ENCODE measurements at regions not wholly inside any gene's neighbourhood (a gene's known extent, or its start where the extent isn't known, plus 50 kb on each side); places are given as distances from the start of the nearest gene placed in this dataset.
"Not testable (repeated sequence)": the region's sequence is repeated elsewhere in the genome, so short reads cannot be mapped to it uniquely, and the experiment has no call there.

DNA sequence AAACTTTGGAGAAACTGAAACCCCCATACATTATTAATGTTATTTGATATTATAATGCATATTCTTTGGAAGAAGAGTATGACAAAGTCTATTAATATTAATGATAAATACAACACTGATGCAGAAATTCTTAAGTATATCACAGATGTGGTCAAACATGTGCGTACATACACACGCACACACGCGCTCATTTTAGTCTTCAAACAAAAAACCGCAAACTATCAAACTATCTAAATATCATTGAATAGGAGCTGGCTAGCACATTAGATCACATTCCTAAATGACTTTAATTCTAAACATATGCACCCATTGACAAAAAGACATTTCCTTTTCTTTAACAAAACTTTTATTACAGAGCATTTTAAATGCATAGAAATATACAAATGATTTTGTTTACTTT lies 872.7 kb downstream of the SLC16A7 start:
- no peak for DNase-seq (ENCODE audit: low read depth in 1 of 2, low spot score in 1 of 2)

DNA sequence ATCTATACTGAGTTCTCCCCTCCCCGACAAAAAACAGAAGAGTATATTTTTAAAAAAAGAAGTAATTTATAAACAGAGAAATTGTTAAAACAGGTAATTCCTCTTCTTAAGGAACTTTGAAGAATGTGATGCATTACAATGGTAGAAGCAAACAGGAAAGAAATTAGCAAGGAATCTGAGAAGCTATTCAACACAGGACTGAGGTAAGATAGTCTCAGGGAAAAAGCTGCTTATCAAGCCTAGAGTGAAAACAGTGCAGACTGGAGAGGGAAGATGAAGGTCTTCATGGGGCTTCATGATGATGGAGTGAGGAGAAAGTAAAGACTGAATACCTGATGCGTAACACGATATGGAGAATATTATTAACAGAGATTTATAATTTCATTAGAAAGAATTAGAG lies 880.0 kb downstream of the SLC16A7 start:
- DNase-seq (ENCODE audit: low read depth in 1 of 2, low spot score in 1 of 2): no peak

GRCh38 chr12:60487284-60487683 lies 891.5 kb downstream of the SLC16A7 start:
- no peak for DNase-seq (ENCODE audit: low read depth in 1 of 2, low spot score in 1 of 2)

DNA sequence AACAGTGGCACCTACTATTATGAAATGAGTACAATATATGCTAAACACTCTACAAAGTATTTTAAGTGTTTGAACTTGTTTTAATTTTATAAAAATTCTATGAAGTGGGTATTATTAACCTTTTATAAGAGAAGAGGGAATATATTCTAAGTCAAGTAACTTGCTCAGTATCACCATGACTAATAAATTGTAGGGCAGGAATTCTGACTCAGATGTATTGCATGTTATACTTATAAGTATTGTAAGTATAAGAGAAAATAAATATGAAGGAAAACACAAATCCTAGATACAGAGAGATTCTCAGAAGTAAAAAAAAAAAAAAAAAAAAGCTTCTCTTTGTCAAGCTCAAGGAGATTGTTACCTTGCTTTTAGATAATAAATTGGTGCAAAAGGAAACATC lies 893.2 kb downstream of the SLC16A7 start:
- no peak for DNase-seq (ENCODE audit: low read depth in 1 of 2, low spot score in 1 of 2)

- DNase-seq (ENCODE audit: low read depth in 1 of 2, low spot score in 1 of 2): no peak
Measured at GRCh38 chr12:60494244-60494643, 898.4 kb downstream of the SLC16A7 start.

DNA sequence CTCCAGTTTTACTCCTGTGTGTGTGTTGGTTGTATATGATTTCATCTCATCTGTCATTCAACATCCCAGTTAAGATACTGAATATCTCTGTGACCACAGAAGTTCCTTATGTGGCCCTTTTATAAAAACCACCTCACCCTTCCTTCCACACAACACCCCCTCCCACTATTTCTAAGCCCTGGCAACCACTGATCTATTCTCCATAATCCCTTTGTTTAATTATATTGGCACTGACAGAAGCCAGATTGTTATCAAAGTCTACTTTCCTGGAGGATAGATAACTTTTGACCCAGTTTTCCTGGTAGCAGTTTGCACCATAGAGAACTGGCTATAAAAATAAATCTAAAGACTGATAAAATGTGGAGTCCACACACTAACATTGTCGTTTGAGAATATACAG lies 902.8 kb downstream of the SLC16A7 start:
- no peak for DNase-seq (ENCODE audit: low read depth in 1 of 2, low spot score in 1 of 2)

DNA sequence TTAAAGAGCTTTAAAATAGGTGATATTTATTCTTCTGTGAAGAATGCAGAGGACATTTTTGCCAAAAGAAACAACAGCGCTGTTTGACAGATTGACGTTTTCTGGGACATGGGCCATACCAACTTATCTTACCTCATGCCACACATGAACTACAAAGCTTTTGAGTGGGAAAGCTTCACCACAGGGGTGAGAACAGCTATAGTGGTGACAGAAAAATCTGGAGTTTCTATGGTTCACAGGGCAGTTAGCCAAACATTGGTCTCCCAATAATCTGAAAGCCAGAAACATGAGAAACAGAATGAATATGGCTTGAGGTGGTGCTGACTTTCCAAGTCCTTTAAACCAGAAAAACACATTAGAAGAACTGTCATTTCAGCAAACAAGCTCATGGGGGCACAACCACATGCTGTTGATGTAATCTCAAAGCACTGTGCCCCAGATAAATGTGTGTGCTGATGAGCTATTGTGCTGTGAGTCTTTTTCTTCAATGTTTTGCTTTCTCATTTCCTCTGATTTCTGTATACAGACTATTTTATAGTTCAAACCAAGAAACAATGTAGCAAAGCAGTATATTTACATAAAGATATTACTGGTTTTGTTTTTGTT lies 905.4 kb downstream of the SLC16A7 start:
- no peak for DNase-seq (ENCODE audit: low read depth in 1 of 2, low spot score in 1 of 2)

- DNase-seq (ENCODE audit: low read depth in 1 of 2, low spot score in 1 of 2): no peak
Measured at GRCh38 chr12:60522684-60523400, 927.0 kb downstream of the SLC16A7 start.

DNA sequence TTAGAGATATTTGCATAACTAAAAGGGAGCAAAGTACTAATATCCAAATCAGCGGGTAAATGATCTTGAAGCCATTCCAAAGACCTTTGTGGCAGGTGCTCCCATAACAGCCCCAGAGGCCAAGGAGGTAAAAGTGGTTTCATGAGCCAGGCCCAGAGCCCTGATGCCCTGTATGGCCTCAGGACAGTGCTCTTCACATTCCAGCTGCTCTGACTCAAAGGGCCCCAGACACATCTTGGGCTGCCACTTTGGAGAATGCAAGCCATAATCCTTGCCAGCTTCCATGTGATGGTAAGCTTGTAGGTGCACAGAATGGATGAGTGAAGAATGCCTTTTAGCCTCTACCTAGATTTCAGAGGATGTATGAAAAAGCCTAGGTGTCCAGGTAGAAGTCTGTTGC lies 933.4 kb downstream of the SLC16A7 start:
- DNase-seq (ENCODE audit: low read depth in 1 of 2, low spot score in 1 of 2): no peak

DNA sequence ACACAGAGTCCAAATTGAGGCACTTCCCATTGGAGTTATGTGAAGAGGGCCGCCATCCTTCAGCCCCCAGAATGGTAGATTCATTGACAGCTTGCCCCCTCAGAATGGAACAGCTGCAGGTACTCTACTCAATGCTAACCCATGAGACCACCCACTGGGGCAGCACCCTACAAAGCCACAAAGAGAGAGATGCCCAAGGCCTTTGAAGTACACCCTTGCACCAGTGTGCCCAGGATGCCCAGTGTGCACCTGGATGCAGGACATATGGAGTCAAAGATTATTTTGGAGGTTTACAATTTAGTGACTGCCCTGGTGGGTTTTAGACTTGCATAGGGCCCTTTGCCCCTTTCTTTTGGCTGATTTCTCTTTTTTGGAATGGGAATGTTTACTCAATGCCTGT lies 933.9 kb downstream of the SLC16A7 start:
- DNase-seq (ENCODE audit: low read depth in 1 of 2, low spot score in 1 of 2): no peak

- DNase-seq (ENCODE audit: low read depth in 1 of 2, low spot score in 1 of 2): no peak
Measured at GRCh38 chr12:60535363-60535762, 939.5 kb downstream of the SLC16A7 start.

GRCh38 chr12:60539592-60539991 lies 943.8 kb downstream of the SLC16A7 start:
- no peak for DNase-seq (ENCODE audit: low read depth in 1 of 2, low spot score in 1 of 2)

DNA sequence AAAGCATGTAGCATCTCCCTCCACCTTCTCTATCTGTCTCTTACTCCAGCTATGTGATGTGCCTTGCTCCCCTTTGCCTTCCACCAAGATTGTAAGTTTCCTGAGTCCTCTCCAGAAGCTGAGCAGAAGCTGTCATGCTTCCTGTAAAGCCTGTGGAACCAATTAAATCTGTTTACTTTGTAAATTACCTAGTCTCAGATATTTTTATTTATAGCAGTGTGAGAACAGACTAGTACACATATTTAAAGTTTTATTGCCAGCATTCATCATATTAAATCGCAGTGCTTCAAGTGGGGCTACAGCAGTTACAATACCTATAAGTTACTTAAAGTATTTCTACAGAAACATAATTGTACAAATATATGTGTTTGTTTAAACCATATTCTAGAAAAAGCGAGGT lies 973.1 kb downstream of the SLC16A7 start:
- DNase-seq (ENCODE audit: low read depth in 1 of 2, low spot score in 1 of 2): no peak

DNA sequence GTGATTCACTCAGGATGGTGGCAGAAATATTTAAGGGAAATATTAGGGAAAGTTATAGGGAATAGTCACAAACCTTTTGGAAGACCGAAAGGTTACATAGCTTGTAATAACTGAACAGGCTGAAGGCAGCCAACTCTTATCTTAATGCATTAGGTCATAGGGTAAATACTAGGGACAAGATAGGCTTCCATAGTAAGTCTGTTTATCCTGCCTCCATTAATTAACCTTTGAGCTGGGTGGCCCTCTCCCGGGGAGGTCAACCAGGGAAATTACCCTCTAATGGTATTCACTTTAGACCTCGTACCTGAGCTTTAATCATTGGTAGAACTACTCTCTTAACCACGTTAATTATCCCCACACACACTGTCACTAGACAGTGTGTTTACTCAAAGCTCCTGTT lies 981.8 kb downstream of the SLC16A7 start:
- no peak for DNase-seq (ENCODE audit: low read depth in 1 of 2, low spot score in 1 of 2)

- not testable (repeated sequence) for DNase-seq (ENCODE audit: low read depth in 1 of 2, low spot score in 1 of 2)
Measured at GRCh38 chr12:60587664-60588063, 991.8 kb downstream of the SLC16A7 start.

GRCh38 chr12:60594035-60594711 lies 998.3 kb downstream of the SLC16A7 start:
- no peak for DNase-seq (ENCODE audit: low read depth in 1 of 2, low spot score in 1 of 2)

DNA sequence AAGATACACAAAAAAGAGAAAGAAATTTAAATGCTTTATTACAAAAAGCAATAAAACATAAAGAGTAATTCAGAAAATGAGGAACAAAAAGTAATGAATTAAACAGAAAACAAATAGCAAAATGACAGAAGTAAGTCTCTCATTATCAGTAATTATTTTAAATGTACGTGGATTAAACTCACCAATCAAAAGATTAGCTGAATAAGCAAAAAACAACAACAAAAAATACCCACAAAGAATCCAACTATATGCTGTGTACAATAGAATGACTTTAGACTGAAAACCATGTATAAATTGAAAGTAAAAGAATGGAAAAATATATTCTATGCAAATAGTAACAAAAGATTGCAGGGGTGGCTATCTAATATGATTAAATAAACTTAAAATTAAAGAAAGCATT lies 1006.8 kb downstream of the SLC16A7 start:
- no peak for DNase-seq (ENCODE audit: low read depth in 1 of 2, low spot score in 1 of 2)

GRCh38 chr12:60603475-60603874 lies 1007.6 kb downstream of the SLC16A7 start:
- not testable (repeated sequence) for DNase-seq (ENCODE audit: low read depth in 1 of 2, low spot score in 1 of 2)

GRCh38 chr12:60616400-60616799 lies 1020.6 kb downstream of the SLC16A7 start:
- no peak for DNase-seq (ENCODE audit: low read depth in 1 of 2, low spot score in 1 of 2)

- no peak for DNase-seq (ENCODE audit: low read depth in 1 of 2, low spot score in 1 of 2)
Measured at GRCh38 chr12:60630796-60631195, 1035.0 kb downstream of the SLC16A7 start.

DNA sequence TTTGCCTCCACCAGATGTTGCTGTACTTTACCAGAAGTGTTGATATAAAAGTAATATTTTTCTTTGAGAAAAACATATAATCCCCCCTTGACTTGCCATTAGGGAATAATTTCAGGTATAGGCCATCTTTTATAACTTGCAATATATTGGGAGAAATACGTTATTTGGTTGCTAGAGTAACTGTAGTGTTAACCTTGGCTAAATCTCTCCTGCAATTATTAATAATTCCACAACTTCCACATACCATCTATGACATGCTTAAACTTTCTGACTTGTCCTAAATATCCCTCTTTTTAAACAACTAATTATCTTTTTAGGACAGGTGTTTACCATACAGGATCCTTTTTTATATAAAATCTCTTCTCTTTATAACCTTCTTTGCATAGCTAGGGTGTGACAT lies 1048.2 kb downstream of the SLC16A7 start:
- no peak for DNase-seq (ENCODE audit: low read depth in 1 of 2, low spot score in 1 of 2)

- DNase-seq (ENCODE audit: low read depth in 1 of 2, low spot score in 1 of 2): no peak
Measured at GRCh38 chr12:60666895-60667294, 1071.1 kb downstream of the SLC16A7 start.

GRCh38 chr12:60672949-60673348 lies 1077.1 kb downstream of the SLC16A7 start:
- DNase-seq (ENCODE audit: low read depth in 1 of 2, low spot score in 1 of 2): no peak

Measured in activated CD4-positive, alpha-beta T cell treated with anti-CD3 and anti-CD28 coated beads, Interleukin-2, amount 50 U/mL, for 24 hours (primary cell).